EH (cell line): ENCODE measurements at regions not wholly inside any gene's neighbourhood (a gene's known extent, or its start where the extent isn't known, plus 50 kb on each side); places are given as distances from the start of the nearest gene placed in this dataset.
"Not testable (repeated sequence)": the region's sequence is repeated elsewhere in the genome, so short reads cannot be mapped to it uniquely, and the experiment has no call there.

Experiments used
- DNase-seq: peaks from one replicate; pipeline ENCODE4 v3.0.0-alpha.2; 2015; ENCODE audit warnings: low read depth

DNA sequence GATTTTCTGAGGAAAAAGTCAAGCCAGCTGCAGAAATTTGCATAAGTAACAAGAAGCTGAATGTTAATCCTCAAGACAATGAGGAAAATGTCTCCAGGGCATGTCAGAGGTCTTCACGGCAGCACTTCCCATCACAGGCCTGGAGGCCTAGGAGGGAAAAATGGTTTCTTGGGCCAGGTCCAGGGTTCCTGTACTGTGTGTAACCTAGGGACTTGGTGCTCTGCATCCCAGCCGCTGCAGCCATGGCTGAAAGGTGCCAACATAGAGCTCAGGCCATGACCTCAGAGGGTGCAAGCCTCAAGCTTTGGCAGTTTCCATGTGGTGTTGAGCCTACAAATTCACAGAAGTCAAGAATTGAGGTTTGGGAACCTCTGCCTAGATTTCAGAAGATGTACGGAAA, 144.1 kb downstream of the AKR1D1 start:
- DNase-seq = not testable (repeated sequence)

DNA sequence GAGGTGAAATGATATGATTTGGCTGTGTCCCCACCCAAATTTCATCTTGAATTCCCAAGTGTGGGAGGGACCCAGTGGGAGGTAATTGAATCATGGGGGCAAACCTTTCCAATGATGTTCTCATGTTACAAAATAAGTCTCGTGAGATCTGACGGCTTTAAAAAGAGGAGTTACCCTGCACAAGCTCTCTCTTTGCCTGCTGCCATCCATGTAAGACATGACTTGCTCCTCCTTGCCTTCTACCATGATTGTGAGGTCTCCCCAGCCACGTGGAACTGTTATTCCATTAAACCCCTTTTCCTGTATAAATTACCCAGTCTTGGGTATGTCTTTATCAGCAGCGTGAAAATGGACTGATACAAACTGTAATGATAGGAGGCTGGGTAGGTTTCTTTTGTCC, 145.1 kb downstream of the AKR1D1 start:
- not testable (repeated sequence) for DNase-seq

- DNase-seq = no peak
Observed at GRCh38 chr7:138223402-138223879, 147.2 kb downstream of the AKR1D1 start.

DNA sequence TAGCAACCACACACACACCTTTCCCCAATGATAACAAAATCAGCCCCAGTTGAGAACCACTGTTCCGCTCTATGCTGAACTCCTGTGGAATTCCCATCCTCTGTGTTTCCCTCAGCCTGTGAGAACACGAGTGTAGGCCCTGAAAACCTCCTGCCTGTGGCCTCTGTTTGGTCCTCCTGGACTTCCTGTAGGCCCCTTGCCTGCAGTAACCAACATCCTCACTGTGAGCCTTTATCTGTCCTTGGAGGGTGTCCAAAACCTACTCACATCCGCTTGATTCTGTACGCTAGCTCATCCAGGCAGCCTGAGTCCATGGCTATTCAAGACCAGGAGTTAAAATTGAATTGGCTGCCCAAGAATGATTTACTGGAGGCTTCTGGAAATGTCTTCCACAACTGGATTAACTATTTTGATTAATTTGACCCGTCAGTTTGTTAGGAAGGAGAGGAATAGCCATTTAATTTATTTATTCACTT, 149.8 kb downstream of the AKR1D1 start:
- no peak for DNase-seq

GRCh38 chr7:138226745-138227279, 150.6 kb downstream of the AKR1D1 start:
- no peak for DNase-seq

DNA sequence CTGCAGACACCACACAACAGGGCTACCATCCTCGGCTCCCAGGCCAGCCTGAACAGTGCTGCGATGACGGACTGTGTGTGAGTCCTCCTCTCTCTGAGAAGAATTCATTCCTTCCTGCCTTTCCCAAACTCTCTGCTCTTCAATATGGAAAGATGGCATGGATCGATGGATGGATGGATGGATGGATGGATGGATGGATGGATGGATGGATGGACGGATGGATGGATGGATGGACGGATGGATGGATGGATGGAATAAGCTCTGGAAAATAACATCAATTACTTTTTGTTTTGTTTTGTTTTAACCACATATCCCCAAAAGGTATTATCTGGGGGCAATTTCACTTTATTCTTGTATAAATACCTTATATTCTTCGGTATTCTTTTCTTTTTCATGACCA, 151.9 kb downstream of the AKR1D1 start:
- no peak for DNase-seq

DNA sequence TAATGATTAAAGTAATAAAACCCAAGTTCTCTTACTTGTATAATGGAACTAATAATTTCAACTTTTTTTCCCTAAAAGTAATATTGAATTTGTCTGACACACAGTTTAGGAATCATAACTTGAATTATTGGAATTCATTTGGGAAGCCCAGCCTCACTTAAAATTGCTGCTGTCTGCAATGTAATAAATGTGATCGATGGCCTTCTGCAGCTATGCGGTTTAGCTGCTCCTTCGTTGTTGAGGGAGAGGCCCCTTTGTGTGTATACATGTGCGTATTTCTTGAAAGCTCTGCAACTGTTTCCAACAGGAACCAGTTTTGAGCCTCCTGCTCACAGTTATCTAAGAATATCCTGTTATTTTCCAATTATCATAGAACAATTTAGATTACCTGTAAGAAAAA, 152.5 kb downstream of the AKR1D1 start:
- DNase-seq = no peak

- DNase-seq = no peak
Observed at GRCh38 chr7:138233189-138233588, 156.9 kb downstream of the AKR1D1 start.

- no peak for DNase-seq
Observed at GRCh38 chr7:138235207-138235606, 158.9 kb downstream of the AKR1D1 start.

- DNase-seq = no peak
Observed at GRCh38 chr7:138237995-138238394, 161.7 kb downstream of the AKR1D1 start.

DNA sequence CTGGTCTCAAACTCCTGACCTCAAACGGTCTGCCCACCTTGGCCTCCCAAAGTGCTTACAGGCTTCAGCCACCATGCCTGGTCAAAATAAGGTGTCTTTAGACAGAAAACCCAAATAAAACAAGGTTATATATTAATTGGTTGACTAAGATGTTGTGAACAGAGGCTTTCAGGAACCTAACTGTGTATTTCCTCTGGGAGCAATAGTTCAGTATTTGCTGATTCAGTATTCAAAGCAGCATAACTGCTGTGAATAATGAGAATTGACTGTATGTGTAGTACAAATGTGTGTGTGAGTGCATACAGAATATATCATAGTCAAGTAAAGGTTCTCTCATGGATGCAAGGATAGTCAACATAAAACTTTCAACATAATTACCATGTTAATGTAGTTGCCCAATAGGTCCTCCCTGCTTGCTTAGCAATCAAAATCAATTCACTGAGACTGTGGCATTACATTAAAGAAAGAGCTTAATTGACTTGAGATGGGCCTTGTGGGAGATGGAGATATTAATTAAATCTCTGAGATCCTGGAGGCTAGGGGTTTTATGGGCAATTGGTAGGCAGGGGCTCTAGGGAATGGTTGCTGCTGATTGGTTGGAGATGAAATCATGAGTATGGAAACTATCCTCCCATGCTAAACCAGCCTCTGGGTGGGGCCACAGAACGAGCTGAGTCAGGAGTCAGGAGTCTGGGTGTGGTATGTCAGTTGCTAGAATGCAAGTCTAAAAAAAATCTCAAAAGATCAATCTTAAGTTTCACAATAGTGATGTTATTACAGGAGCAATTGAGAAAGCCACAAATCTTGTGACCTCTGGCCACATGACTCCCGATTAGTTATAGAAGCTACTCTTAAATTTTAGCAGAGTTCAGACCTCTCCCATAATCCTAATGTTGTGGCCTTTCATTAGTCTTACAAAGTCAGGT, 162.7 kb downstream of the AKR1D1 start:
- DNase-seq = no peak

DNA sequence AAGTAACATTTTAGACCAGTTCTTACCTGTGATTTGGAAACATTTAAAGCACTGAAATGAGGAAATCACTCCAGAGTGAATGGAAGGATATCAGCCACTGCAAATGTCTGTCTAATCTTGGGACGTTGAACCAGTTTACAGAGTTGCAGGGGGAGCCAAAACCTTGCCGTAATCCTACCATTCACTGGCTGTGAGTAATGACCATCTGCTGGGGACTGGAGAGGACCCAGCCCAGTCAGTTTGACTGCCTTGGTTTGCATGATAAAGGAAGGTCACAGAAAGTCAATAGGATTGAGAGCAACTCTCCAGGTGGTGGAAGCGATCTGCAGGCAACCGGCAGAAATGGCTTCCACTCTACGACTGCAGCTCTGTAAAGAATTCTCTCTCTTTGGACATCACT, 167.2 kb downstream of the AKR1D1 start:
- no peak for DNase-seq

DNA sequence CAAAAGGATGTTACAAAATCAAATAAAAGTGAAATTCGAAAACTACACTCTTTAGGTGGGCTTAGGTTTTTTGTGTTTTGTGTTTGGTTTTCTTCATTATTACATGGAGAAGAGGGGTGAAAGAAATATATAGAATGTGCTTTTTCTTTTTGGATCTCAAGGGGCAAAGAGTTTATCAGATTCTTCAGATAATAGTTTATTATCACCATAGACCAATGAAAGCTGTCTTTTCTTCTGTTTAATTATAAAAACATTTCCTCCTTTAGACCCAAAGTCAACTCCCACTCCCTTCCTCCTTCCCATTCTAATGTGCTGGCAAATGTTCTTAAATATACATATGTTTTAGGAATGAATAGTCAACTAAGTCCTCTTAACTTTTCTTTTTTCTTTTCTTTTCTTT, 167.6 kb downstream of the AKR1D1 start:
- DNase-seq = no peak

- no peak for DNase-seq
Observed at GRCh38 chr7:138244606-138245005, 168.3 kb downstream of the AKR1D1 start.

DNA sequence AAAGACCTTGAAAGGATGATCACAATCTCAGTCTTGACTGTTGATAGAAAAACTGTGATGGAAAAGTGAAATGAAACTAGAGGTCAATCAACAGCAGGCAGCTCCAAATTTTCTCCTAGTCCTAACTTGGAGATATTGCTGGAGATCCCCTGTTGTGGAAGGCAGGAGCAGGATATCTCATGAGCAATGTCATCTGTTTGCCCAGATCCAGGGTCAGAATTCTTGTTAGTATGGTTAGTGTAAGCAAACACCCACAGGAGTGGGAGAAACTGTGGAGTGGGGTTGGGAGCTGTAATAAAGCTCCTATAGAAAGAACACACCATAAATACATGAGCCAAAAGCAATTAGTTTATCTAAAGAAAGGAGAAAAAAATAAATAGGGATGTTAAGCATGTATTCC, 169.0 kb downstream of the AKR1D1 start:
- DNase-seq = no peak

DNA sequence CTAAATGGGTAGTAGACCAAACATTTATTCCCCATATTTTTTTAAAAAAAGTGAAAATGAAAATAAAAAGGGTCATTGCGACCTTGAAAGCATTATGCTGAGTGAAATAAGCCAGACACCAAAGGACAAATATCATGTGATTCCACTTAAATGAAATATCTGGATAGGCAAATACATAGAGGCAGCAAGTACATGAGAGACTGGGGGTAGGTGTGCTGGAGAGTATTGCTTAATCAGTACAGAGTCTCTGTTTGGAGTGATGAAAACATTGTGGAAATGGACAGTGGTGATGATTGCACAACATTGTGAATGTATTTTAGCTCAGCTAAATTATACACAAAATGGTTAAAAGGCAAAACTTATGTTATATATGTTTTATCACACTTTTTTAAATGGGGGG, 169.4 kb downstream of the AKR1D1 start:
- no peak for DNase-seq

DNA sequence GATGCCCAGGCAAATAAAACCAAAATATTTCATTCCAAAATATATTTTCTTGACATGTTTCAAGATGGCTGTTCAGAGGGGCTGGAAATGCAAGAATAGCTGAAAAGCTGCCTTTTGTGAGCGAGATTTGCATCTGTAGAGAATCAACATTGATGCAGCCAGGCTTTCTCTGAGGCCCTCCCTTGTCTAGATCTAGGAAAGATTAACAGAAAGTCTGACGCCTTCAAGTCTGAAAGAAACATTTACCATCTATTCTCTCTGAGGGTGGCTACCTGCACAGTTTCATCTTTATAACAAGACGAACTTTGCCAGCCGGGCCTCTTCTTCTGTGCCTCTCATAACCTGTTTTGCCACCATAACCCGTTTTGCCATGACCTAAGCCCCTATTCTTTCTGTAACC, 170.2 kb downstream of the AKR1D1 start:
- DNase-seq = no peak

DNA sequence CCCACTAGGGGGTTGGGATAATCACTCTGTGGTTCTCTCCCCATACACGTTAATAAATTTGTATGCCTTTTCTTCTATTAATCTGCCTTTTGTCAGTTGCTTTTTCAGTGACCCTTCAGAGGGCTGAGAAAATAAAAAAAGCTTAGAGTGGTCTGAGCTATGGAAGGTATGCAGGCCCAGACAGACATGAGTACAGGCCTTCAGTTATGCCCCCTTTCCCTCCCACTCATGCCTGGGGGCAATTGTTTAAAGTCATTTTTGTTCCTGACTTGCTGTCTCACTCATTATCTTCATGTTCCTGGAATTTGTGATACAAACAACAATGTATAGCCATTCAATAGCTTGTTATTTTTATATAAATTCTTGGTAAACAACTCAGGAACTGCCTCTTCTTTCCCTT, 170.8 kb downstream of the AKR1D1 start:
- no peak for DNase-seq

- DNase-seq = no peak
Observed at GRCh38 chr7:138247568-138248333, 171.5 kb downstream of the AKR1D1 start.

DNA sequence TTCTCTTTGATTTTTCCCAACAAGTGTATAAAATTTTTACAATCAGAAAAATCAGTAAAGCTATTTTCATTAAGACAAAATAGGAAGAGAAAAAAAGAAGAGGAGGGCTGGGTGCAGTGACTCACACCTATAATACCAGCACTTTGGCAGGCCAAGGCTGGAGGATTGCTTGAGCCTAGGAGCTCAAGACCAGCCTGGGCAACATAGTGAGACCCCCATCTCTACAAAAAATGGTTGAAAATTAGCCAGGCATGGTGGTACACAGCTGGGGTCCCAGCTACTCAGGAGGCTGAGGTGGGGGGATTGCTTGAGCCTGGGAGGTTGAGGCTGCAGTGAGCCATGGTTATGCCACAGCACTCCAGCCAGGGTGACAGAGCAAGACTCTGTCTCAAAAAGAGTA, 172.3 kb downstream of the AKR1D1 start:
- no peak for DNase-seq

DNA sequence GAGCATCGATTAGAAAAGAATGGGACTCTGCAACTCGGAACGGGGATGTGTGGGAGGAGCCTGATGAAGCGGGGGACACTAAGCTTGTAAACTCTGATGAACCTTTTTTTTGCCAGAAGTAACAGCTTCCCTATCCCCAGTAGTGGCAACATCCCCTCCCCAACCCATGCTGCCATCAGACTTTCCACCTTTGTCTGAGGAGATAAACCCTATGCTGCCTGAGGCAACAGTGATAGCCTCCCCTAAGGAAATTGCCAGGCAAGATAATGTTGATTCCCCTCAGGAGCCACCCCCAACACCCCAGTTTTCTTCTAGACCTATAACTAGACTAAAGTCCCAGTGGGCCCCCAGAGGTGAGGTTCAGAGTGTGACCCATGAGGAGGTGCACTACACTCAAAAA, 173.7 kb downstream of the AKR1D1 start:
- no peak for DNase-seq

GRCh38 chr7:138252666-138253065, 176.4 kb downstream of the AKR1D1 start:
- DNase-seq = not testable (repeated sequence)

- no peak for DNase-seq
Observed at GRCh38 chr7:138254444-138254843, 178.2 kb downstream of the AKR1D1 start.
